ENCODE measurements at regions not wholly inside any gene's neighbourhood (a gene's known extent, or its start where the extent isn't known, plus 50 kb on each side); places are given as distances from the start of the nearest gene placed in this dataset.

GRCh38 chr19:20431826-20432225, 133.8 kb downstream of the ZNF737 start:
- peaks cover 15% of the 10 kb centered on the region for H3K4me1 Mint-ChIP-seq (ENCODE audit: low read depth)

GRCh38 chr19:20423381-20424197, 142.0 kb downstream of the ZNF737 start:
- Mint-ChIP-seq H3K27me3 (no peaks in the 10 kb centered on the region), H3K4me3 (ENCODE audit: low read depth) (peak overlapping the region; percentile 96), H3K27ac (peak overlapping the region; percentile 100), H3K36me3 (ENCODE audit: insufficient read depth) (peaks cover 8% of the 10 kb centered on the region), H3K9me3 (ENCODE audit: low read depth) (no peaks in the 10 kb centered on the region), H3K4me1 (ENCODE audit: low read depth) (peaks cover 9% of the 10 kb centered on the region)
- TF ChIP-seq, protein P1, sequence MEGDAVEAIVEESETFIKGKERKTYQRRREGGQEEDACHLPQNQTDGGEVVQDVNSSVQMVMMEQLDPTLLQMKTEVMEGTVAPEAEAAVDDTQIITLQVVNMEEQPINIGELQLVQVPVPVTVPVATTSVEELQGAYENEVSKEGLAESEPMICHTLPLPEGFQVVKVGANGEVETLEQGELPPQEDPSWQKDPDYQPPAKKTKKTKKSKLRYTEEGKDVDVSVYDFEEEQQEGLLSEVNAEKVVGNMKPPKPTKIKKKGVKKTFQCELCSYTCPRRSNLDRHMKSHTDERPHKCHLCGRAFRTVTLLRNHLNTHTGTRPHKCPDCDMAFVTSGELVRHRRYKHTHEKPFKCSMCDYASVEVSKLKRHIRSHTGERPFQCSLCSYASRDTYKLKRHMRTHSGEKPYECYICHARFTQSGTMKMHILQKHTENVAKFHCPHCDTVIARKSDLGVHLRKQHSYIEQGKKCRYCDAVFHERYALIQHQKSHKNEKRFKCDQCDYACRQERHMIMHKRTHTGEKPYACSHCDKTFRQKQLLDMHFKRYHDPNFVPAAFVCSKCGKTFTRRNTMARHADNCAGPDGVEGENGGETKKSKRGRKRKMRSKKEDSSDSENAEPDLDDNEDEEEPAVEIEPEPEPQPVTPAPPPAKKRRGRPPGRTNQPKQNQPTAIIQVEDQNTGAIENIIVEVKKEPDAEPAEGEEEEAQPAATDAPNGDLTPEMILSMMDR (IDR thresholded peaks at IDR 0.05; ENCODE audit: unreplicated experiment) = no peak
- DNase-seq (ENCODE audit: low spot score, unreplicated experiment) = peak; percentile 9

More at GRCh38 chr19:20431826-20432225, 133.8 kb downstream of the ZNF737 start:
- no peaks in the 10 kb centered on the region for H3K9me3 Mint-ChIP-seq (ENCODE audit: low read depth)
- no peak overlapping the region for H3K27ac Mint-ChIP-seq
- TF ChIP-seq, protein P1 (IDR thresholded peaks at IDR 0.05; ENCODE audit: unreplicated experiment) = no peak
- DNase-seq (ENCODE audit: low spot score, unreplicated experiment) = no peak
- no peak overlapping the region for H3K4me3 Mint-ChIP-seq (ENCODE audit: low read depth)
- H3K36me3 Mint-ChIP-seq (ENCODE audit: insufficient read depth) = no peaks in the 10 kb centered on the region
- no peaks in the 10 kb centered on the region for H3K27me3 Mint-ChIP-seq

DNA sequence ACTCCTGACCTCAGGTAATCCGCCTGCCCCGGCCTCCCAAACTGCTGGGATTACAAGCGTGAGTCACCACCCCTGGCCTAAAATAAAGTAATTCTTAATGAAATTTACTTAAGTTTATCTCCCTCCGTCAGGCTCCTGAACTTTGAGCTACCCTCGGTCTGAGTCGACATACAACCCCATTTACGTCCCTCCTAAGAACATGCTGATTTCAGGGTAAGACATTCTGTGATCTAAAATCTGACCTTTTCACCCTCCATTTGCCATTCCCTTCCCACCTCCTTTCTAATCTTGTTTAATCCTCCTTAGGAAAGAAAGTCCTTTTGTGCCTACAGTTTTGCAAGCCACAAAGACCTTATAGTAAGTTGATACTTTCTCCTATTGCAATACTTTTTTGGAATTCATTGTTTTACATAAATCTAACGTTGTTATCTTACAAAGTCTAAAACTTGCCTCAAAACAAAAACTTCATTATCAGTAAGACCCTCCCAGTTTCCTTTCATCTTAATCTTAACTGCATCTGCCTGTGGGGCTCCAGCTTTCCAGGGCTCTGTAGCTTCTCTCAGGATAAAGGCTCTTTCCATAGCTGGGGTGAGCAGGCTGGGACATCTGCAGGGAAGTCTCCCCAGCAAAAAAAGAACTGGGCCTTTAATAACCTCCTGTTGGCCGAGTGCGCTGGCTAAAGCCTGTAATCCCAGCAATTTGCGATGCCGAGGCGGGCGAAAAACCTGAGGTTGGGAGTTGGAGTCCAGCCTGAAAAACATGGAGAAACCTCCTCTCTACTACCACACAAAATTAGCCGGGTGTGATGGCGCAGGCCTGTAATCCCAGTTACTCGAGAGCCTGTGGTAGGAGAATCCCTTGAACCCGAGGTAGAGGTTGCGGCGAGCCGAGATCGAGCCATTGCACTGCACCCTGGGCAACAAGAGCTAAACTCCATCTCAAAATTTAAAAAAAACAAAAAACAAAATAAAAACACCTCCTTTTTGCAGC, 143.1 kb downstream of the ZNF737 start:
- DNase-seq (ENCODE audit: low spot score, unreplicated experiment) = no peak
- TF ChIP-seq, protein P1 (IDR thresholded peaks at IDR 0.05; ENCODE audit: unreplicated experiment) = no peak
- peaks cover 7% of the 10 kb centered on the region for H3K4me1 Mint-ChIP-seq (ENCODE audit: low read depth)
- peak overlapping the region; percentile 96 for H3K4me3 Mint-ChIP-seq (ENCODE audit: low read depth)
- peak overlapping the region; percentile 100 for H3K27ac Mint-ChIP-seq
- H3K9me3 Mint-ChIP-seq (ENCODE audit: low read depth) = no peaks in the 10 kb centered on the region
- no peaks in the 10 kb centered on the region for H3K27me3 Mint-ChIP-seq
- H3K36me3 Mint-ChIP-seq (ENCODE audit: insufficient read depth) = peaks cover 8% of the 10 kb centered on the region

DNA sequence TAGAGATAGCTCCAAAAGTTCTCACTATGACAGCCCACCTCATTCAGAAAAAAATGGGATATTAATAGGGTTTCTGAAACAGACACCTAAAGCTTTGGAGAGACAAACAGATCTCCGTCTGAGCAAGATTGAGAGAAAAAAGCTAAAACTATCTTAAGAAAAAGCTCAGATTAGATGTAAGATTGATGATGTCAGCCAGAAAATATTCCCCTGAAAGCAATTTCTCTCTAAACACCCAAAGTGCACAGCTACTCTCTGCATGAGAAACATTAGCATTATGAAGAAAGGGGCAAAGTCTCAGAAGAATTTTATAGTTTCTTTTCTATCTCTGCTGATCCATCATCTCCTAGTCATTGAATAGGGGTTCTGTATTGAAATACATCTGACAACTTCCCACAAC, 148.9 kb downstream of the ZNF737 start:
- Mint-ChIP-seq H3K27me3 (no peaks in the 10 kb centered on the region), H3K9me3 (ENCODE audit: low read depth) (no peaks in the 10 kb centered on the region), H3K4me1 (ENCODE audit: low read depth) (peaks cover 13% of the 10 kb centered on the region), H3K36me3 (ENCODE audit: insufficient read depth) (peaks cover 11% of the 10 kb centered on the region), H3K4me3 (ENCODE audit: low read depth) (no peak overlapping the region), H3K27ac (no peak overlapping the region)
- no peak for DNase-seq (ENCODE audit: low spot score, unreplicated experiment)
- TF ChIP-seq, protein P1 (IDR thresholded peaks at IDR 0.05; ENCODE audit: unreplicated experiment) = no peak

- Mint-ChIP-seq H3K9me3 (ENCODE audit: low read depth) (no peaks in the 10 kb centered on the region), H3K36me3 (ENCODE audit: insufficient read depth) (peaks cover 15% of the 10 kb centered on the region), H3K27me3 (no peaks in the 10 kb centered on the region), H3K4me3 (ENCODE audit: low read depth) (no peak overlapping the region), H3K27ac (no peak overlapping the region), H3K4me1 (ENCODE audit: low read depth) (peaks cover 12% of the 10 kb centered on the region)
- TF ChIP-seq, protein P1 (IDR thresholded peaks at IDR 0.05; ENCODE audit: unreplicated experiment) = no peak
- no peak for DNase-seq (ENCODE audit: low spot score, unreplicated experiment)
Observed at GRCh38 chr19:20414120-20414519, 151.5 kb downstream of the ZNF737 start.

Data from progenitor cell of endocrine pancreas (in vitro differentiated cells).